Thyroid gland (tissue), 4 donors: ENCODE measurements at regions not wholly inside any gene's neighbourhood (a gene's known extent, or its start where the extent isn't known, plus 50 kb on each side); places are given as distances from the start of the nearest gene placed in this dataset.

Source experiments
- DNase-seq, 2 donors: peaks; one replicate each; pipeline ENCODE4 v3.0.0-alpha.2; 2019
- H3K27ac ChIP-seq, 3 donors: fragments of 200-600 bp; sonication (generic); 1 replicate in 2 of 3; 2 replicates in 1 of 3; pipeline ENCODE4 v1.5.1; 2016 to 2019; ENCODE audit warnings: mild to moderate bottlenecking in 1 of 3, moderate library complexity in 1 of 3
- H3K27me3 ChIP-seq: fragments of 200-600 bp; sonication (generic); one replicate; pipeline ENCODE4 v1.5.1; 2019
- H3K36me3 ChIP-seq, 2 donors: fragments of 200-600 bp; sonication (generic); one replicate each; pipeline ENCODE4 v1.5.1; 2016 to 2019
- H3K4me1 ChIP-seq, 2 donors: fragments of 200-600 bp; sonication (generic); one replicate each; pipeline ENCODE4 v1.5.1; 2017 to 2019
- H3K4me3 ChIP-seq, 3 donors: fragments of 200-600 bp; sonication (generic); replicated peaks in 1 of 3; 1 replicate in 2 of 3; 2 replicates in 1 of 3; pipeline ENCODE4 v1.5.1; 2016; ENCODE audit warnings: mild to moderate bottlenecking in 1 of 3
- H3K9me3 ChIP-seq: fragments of 200-600 bp; sonication (generic); one replicate; pipeline ENCODE4 v1.5.1; 2017
- CTCF ChIP-seq, 6 experiments: fragments of 200-600 bp in 3 of 6; fragments of 450-650 bp in 3 of 6; sonication (generic) in 3 of 6; IDR thresholded peaks; one replicate each; pipeline ENCODE4 v1.5.1; 2016 to 2019; ENCODE audit warnings: antibody characterized with exemption in 6 of 6, mild to moderate bottlenecking in 2 of 6, inconsistent platforms in 1 of 6, moderate library complexity in 1 of 6
- POLR2A ChIP-seq, 2 donors: fragments of 450-650 bp; IDR thresholded peaks; one replicate each; pipeline ENCODE4 v1.6.1; 2017; ENCODE audit warnings: antibody characterized with exemption in 2 of 2, mild to moderate bottlenecking in 2 of 2, moderate library complexity in 1 of 2
- WGBS, 2 donors: methylation state at CpG; one replicate each; pipeline ENCODE4 v1.1.5; 2017; 5-methylcytosine and 5-hydroxymethylcytosine counted together
- intact Hi-C: fragments of 100-400 bp; cut with DNase I; formaldehyde crosslinking; loops from one replicate; pipeline ENCODE4 v1.15.1; 2023

DNA sequence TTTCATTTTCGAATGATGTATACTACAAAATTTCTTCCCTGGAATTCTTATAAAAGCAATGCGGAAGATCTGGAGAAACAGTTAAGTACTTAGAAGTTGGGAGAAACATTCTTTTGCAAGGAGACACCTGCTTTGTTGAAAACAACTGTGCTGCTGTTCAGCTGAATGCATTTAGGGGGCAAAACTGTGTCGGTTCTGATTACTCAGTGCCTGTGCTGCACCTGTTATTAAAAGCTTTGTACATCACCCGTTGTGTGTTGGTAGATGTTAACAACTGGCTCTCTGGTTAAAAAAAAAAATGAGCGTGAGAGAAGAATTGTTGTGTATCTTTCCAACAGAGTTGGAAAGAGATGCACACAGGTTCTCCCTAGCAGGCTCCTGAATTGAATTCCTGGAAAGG lies 184.1 kb upstream of the HHIP start:
- WGBS, 2 donors: 64 to 69% methylated on average over 5 of the region's 5 CpGs
- no peak for TF ChIP-seq CTCF (IDR thresholded peaks at IDR 0.05)
- TF ChIP-seq POLR2A (IDR thresholded peaks at IDR 0.05): no peak
- no peaks in the 10 kb centered on the region for H3K27me3 ChIP-seq
- no peak overlapping the region for H3K4me3 ChIP-seq
- intact Hi-C loops: no loop called here
- no peaks in the 10 kb centered on the region for H3K4me1 ChIP-seq
- H3K36me3 ChIP-seq: no peaks in the 10 kb centered on the region
- H3K9me3 ChIP-seq: no peaks in the 10 kb centered on the region
- no peak for DNase-seq
- H3K27ac ChIP-seq: no peak overlapping the region

DNA sequence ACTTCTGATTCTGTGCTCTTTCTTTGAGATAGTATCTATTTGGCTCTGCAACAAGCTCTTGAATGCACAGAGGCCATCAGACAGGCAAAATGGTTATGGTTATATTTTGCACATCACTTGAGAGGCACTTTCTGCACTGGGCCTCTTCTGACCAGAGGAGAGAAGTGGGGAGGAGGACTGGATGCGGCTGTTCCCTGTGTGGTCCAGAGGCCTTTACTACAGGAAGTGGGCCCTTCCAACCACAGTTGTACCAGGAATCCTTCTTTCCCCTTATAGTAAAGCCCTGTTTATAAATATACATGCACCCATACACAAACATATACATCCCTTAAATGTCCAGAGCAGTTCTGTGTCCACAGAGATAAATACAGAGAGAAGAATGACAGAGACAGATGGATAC lies 182.7 kb upstream of the HHIP start:
- no peak for TF ChIP-seq POLR2A (IDR thresholded peaks at IDR 0.05)
- no peak for TF ChIP-seq CTCF (IDR thresholded peaks at IDR 0.05)
- H3K4me1 ChIP-seq: no peaks in the 10 kb centered on the region
- no peaks in the 10 kb centered on the region for H3K27me3 ChIP-seq
- H3K27ac ChIP-seq: no peak overlapping the region
- 89 to 100% methylated on average over 1 of the region's 1 CpG for WGBS, 2 donors
- DNase-seq: no peak
- intact Hi-C loops: no loop called here
- no peak overlapping the region for H3K4me3 ChIP-seq
- no peaks in the 10 kb centered on the region for H3K36me3 ChIP-seq
- H3K9me3 ChIP-seq: no peaks in the 10 kb centered on the region

DNA sequence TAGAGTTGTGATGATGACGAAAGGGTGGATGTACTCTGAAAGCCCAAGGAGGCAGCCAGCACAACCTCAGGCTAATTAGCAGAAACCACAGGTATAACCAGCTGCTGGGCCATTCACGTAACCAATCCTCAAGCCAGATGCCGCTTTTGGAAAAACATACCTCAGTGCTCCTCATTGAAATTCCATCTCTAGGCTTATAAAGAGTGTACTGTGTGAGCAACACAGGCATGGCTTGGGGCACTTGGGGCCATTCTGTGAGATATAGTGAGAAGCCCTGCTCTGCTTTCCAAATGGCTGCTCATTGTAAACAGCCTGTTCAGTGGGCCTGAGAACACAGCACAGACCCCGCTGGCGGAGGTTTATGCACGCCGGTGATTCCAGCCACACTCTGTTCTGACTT lies 182.1 kb upstream of the HHIP start:
- intact Hi-C loops: no loop called here
- Histone ChIP-seq H3K4me3 (no peak overlapping the region), H3K36me3 (no peaks in the 10 kb centered on the region), H3K27ac (no peak overlapping the region), H3K9me3 (no peaks in the 10 kb centered on the region), H3K27me3 (no peaks in the 10 kb centered on the region), H3K4me1 (no peaks in the 10 kb centered on the region)
- TF ChIP-seq POLR2A (IDR thresholded peaks at IDR 0.05) (no peak), CTCF (IDR thresholded peaks at IDR 0.05) (no peak)
- WGBS, 2 donors: 88 to 91% methylated on average over 7 of the region's 7 CpGs
- DNase-seq: no peak

DNA sequence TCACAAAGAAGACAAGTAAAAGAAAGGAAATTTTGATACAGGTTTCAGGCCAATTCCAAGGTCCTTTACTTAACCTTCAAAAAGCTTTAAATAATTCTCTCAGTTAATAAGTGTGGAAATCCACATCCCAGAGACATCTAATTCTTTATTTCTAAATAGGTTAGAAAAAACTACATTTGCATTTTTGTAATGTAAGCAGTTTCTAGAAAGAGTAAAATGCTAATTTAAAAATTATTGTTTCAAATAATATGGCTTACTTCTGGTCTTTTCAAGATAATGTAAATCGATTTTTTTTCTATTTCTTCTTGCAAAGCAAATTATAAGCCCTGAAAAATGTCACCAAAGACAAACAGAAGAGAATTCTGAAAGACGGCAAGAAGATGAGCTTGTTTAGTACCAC lies 180.4 kb upstream of the HHIP start:
- H3K27ac ChIP-seq: no peak overlapping the region
- no peaks in the 10 kb centered on the region for H3K36me3 ChIP-seq
- WGBS, 2 donors: 75 to 81% methylated on average over 2 of the region's 2 CpGs
- no peaks in the 10 kb centered on the region for H3K9me3 ChIP-seq
- no peaks in the 10 kb centered on the region for H3K27me3 ChIP-seq
- intact Hi-C loops: no loop called here
- H3K4me3 ChIP-seq: no peak overlapping the region
- no peak for DNase-seq
- H3K4me1 ChIP-seq: no peaks in the 10 kb centered on the region
- TF ChIP-seq CTCF (IDR thresholded peaks at IDR 0.05): no peak
- TF ChIP-seq POLR2A (IDR thresholded peaks at IDR 0.05): no peak

GRCh38 chr4:144480068-144480467 lies 165.9 kb upstream of the HHIP start:
- no peak overlapping the region for H3K4me3 ChIP-seq
- no peak for DNase-seq
- TF ChIP-seq POLR2A (IDR thresholded peaks at IDR 0.05) (no peak), CTCF (IDR thresholded peaks at IDR 0.05) (no peak)

More at GRCh38 chr4:144480068-144480467, 165.9 kb upstream of the HHIP start:
- Histone ChIP-seq H3K36me3 (no peaks in the 10 kb centered on the region), H3K27ac (no peak overlapping the region), H3K9me3 (no peaks in the 10 kb centered on the region), H3K4me1 (no peaks in the 10 kb centered on the region), H3K27me3 (no peaks in the 10 kb centered on the region)
- intact Hi-C loops: no loop called here
